Heart left ventricle (tissue), 13 donors: ENCODE measurements at regions not wholly inside any gene's neighbourhood (a gene's known extent, or its start where the extent isn't known, plus 50 kb on each side); places are given as distances from the start of the nearest gene placed in this dataset.

Experiments used
- POLR2A ChIP-seq, 2 donors: fragments of 450-650 bp; IDR thresholded peaks; one replicate each; pipeline ENCODE4 v1.6.1; 2017; ENCODE audit warnings: antibody characterized with exemption in 2 of 2, mild to moderate bottlenecking in 2 of 2, moderate library complexity in 2 of 2
- TF ChIP-seq, protein P1 (sequence below), 12 donors: fragments of 200-600 bp; sonication (generic) in 4 of 12; IDR thresholded peaks; one replicate each; pipeline versions ENCODE4 v1.5.0 to v1.8.0; 2018 to 2022; ENCODE audit warnings: antibody characterized with exemption in 12 of 12, mild to moderate bottlenecking in 5 of 12
- donor health status: ischemic (EF 13 %, LVEDD 7.1; RV severe dilation, severe dysfunction).
- donor health status: DM: no; HTN: yes; CAD: no.
- donor health status: DM: no; HTN: no; CAD: no.
- donor health status: ischemic (EF 25% LVEDD 6.9; RV normal size, moderate dysfunction).
- donor health status: ischemic (EF 25% LVEDD 5.7; RV mildly dilated, moderate dysfunction).
- donor health status: ischemic (EF 35%, LVEDD 5.7; RV mildly dilated, moderate dysfunction).
- donor health status: nonischemic (EF 11% LVEDD 7.7; RV severe dilation, severe dysfunction).
- donor health status: DM: yes; HTN: yes; CAD: no.
- donor health status: PGD.
- donor health status: ischemic (EF 29% LVEDD 5.4; RV normal size, mild dysfunction).
- donor health status: nonischemic (EF 23%, LVEDD 6.1; RV moderate dilation, normal function).

DNA sequence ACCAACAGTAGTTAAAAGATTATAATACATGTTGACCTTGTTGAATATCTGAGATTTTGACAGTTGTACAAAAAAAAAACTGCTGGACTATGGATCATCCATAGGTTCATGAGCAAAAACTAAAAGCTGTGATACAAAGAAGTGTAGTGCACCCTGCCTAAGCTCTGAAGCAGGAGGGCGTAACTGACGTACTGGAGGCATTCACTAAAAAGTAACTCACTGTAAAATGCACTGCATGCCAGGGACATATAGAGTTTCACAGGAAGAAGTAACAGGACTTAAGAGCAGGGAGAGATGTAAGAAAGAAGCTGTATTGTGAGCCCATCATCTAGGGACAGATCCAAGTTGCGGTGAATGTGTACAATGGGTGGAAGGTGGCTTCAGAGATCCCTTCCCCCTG lies 177.9 kb downstream of the IRS2 start:
- no peak for TF ChIP-seq POLR2A (IDR thresholded peaks at IDR 0.05)
- TF ChIP-seq, protein P1, sequence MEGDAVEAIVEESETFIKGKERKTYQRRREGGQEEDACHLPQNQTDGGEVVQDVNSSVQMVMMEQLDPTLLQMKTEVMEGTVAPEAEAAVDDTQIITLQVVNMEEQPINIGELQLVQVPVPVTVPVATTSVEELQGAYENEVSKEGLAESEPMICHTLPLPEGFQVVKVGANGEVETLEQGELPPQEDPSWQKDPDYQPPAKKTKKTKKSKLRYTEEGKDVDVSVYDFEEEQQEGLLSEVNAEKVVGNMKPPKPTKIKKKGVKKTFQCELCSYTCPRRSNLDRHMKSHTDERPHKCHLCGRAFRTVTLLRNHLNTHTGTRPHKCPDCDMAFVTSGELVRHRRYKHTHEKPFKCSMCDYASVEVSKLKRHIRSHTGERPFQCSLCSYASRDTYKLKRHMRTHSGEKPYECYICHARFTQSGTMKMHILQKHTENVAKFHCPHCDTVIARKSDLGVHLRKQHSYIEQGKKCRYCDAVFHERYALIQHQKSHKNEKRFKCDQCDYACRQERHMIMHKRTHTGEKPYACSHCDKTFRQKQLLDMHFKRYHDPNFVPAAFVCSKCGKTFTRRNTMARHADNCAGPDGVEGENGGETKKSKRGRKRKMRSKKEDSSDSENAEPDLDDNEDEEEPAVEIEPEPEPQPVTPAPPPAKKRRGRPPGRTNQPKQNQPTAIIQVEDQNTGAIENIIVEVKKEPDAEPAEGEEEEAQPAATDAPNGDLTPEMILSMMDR (IDR thresholded peaks at IDR 0.05) = no peak
